ENCODE measurements at regions not wholly inside any gene's neighbourhood (a gene's known extent, or its start where the extent isn't known, plus 50 kb on each side); places are given as distances from the start of the nearest gene placed in this dataset.

- TF ChIP-seq CTCF (IDR thresholded peaks at IDR 0.05) (no peak), POLR2A (IDR thresholded peaks at IDR 0.05) (no peak)
Measured at GRCh38 chr7:26489391-26489790, 197.7 kb downstream of the SNX10 start.

Data from tibial nerve (tissue), 3 donors.